Gastroesophageal sphincter (tissue), 3 donors: ENCODE measurements at regions not wholly inside any gene's neighbourhood (a gene's known extent, or its start where the extent isn't known, plus 50 kb on each side); places are given as distances from the start of the nearest gene placed in this dataset.

Source experiments
- CTCF ChIP-seq, 4 experiments: fragments of 200-600 bp in 2 of 4; fragments of 450-650 bp in 2 of 4; sonication (generic) in 1 of 4; IDR thresholded peaks; one replicate each; pipeline ENCODE4 v1.5.1; 2017 to 2019; ENCODE audit warnings: antibody characterized with exemption in 4 of 4, mild to moderate bottlenecking in 2 of 4, moderate library complexity in 2 of 4
- EP300 ChIP-seq: sonication (generic); formaldehyde crosslinking; IDR thresholded peaks from one replicate; pipeline ENCODE4 v1.6.1; 2017; ENCODE audit warnings: antibody characterized with exemption, mild to moderate bottlenecking
- POLR2A ChIP-seq, 2 donors: fragments of 450-650 bp; IDR thresholded peaks; one replicate each; pipeline ENCODE4 v1.6.1; 2017; ENCODE audit warnings: antibody characterized with exemption in 2 of 2, mild to moderate bottlenecking in 2 of 2, moderate library complexity in 1 of 2
- POLR2AphosphoS5 ChIP-seq: sonication (generic); formaldehyde crosslinking; IDR thresholded peaks from one replicate; pipeline ENCODE4 v1.6.1; 2017; ENCODE audit warnings: antibody characterized with exemption

GRCh38 chr16:17029602-17030350 is 441.0 kb downstream of the XYLT1 start:
- TF ChIP-seq CTCF (IDR thresholded peaks at IDR 0.05) (no peak), POLR2A (IDR thresholded peaks at IDR 0.05) (no peak), POLR2AphosphoS5 (no peak), EP300 (no peak)
